Activated CD4-positive, alpha-beta T cell treated with anti-CD3 and anti-CD28 coated beads for 36 hours (primary cell): ENCODE measurements at regions not wholly inside any gene's neighbourhood (a gene's known extent, or its start where the extent isn't known, plus 50 kb on each side); places are given as distances from the start of the nearest gene placed in this dataset.

Source experiments
- ATAC-seq: fragments of 200-7000 bp; cut with Tn5 transposase; one replicate; pipeline ENCODE4 v1.10.0; 2021; ENCODE audit warnings: mild to moderate bottlenecking, moderate library complexity
- CTCF ChIA-PET: fragments of 350-600 bp; sonication (Branson Sonifier 250); formaldehyde crosslinking; loops from one replicate; lab custom pipeline; 2021; ENCODE audit warnings: antibody characterized with exemption; lab: Charles Lee
- POLR2A ChIA-PET: fragments of 350-600 bp; sonication (Branson Sonifier 250); formaldehyde crosslinking; loops from one replicate; lab custom pipeline; 2021; ENCODE audit warnings: antibody characterized with exemption, inconsistent platforms; lab: Charles Lee
- DNase-seq: peaks from one replicate; pipeline ENCODE4 v3.0.0-alpha.2; 2020
- H3K27ac Mint-ChIP-seq: one replicate; pipeline ENCODE4 v1.8.0; 2021; ENCODE audit warnings: mixed read lengths
- H3K27me3 Mint-ChIP-seq: one replicate; pipeline ENCODE4 v1.8.0; 2021; ENCODE audit warnings: mixed read lengths
- H3K36me3 Mint-ChIP-seq: one replicate; pipeline ENCODE4 v1.8.0; 2021; ENCODE audit warnings: low read depth, mixed read lengths
- H3K4me1 Mint-ChIP-seq: one replicate; pipeline ENCODE4 v1.8.0; 2021; ENCODE audit warnings: mixed read lengths
- H3K4me3 Mint-ChIP-seq: one replicate; pipeline ENCODE4 v1.8.0; 2021; ENCODE audit warnings: mild to moderate bottlenecking, moderate library complexity, mixed read lengths
- H3K9me3 Mint-ChIP-seq: one replicate; pipeline ENCODE4 v1.8.0; 2021; ENCODE audit warnings: low read depth, mixed read lengths
- intact Hi-C, 2 experiments: fragments of 100-400 bp; cut with DNase I in 1 of 2; cut with micrococcal nuclease in 1 of 2; formaldehyde crosslinking; loops; one replicate each; pipeline versions ENCODE4 v1.14.2 to v1.15.1; 2022 to 2024; cut with DNase I, micrococcal nuclease

DNA sequence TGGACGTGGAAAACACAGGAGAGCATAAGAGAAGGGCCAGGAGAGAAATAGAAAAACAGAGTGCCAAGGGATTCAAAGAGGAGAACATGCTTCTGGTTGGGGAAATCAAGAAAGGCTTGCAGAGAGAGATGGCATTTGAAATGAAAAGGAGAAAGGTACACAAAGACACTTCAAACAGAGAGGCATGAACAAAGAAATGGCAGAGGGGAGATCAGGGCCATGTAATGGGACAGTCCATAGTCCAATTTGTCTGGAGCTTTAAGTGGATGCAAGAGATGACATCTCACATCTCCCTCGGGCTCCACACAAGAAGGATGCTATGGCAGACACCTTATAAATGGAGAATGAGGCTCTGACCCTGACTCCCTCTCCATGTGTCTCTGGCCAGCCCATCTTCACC is 331.1 kb downstream of the MLLT3 start:
- no peak overlapping the region for H3K4me3 Mint-ChIP-seq

DNA sequence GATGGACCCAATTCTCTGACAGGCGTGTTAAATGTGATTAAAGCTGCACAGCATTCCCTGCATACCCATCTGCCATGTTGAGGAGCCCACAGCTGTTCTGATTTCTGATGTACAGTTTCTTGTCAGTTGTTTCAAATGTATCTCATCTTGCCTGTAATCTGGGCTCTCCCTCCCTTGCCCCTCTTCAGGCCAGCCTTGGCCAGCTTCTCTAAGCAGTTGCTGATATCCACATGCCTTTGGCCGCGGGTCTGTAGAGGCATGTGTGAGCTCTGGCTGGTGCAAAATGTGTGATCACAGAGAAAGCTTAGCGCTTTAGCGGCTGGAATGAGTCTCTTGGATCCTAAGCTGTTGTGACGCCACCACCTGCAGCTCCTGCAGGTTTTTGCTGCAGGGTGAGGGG is 332.0 kb downstream of the MLLT3 start:
- POLR2A ChIA-PET = interaction anchor here (0.5 kb wide), 1 partner anchor 498 kb away, joined by 4 read pairs; no protein-coding TSS in a partner anchor
- Mint-ChIP-seq H3K27me3 (no peaks in the 10 kb centered on the region), H3K4me3 (no peak overlapping the region), H3K36me3 (no peaks in the 10 kb centered on the region), H3K4me1 (peaks cover 8% of the 10 kb centered on the region), H3K9me3 (peaks cover 8% of the 10 kb centered on the region), H3K27ac (no peak overlapping the region)
- CTCF ChIA-PET = interaction anchor here (0.5 to 1.2 kb wide), 5 partner anchors 8 to 29 kb away, joined by 3 to 4 read pairs (median 3); no protein-coding TSS in a partner anchor
- ATAC-seq = no peak
- DNase-seq = no peak
- intact Hi-C loops = no loop called here

More for the DNA sequence above, 331.1 kb downstream of the MLLT3 start:
- Mint-ChIP-seq H3K27me3 (no peaks in the 10 kb centered on the region), H3K9me3 (peaks cover 8% of the 10 kb centered on the region), H3K36me3 (no peaks in the 10 kb centered on the region), H3K4me1 (peaks cover 4% of the 10 kb centered on the region), H3K27ac (no peak overlapping the region)
- POLR2A ChIA-PET = no interaction called here
- no peak for DNase-seq
- CTCF ChIA-PET = interaction anchor here (0.8 kb wide), 1 partner anchor 9 kb away, joined by 3 read pairs; no protein-coding TSS in a partner anchor
- intact Hi-C loops = no loop called here
- no peak for ATAC-seq

DNA sequence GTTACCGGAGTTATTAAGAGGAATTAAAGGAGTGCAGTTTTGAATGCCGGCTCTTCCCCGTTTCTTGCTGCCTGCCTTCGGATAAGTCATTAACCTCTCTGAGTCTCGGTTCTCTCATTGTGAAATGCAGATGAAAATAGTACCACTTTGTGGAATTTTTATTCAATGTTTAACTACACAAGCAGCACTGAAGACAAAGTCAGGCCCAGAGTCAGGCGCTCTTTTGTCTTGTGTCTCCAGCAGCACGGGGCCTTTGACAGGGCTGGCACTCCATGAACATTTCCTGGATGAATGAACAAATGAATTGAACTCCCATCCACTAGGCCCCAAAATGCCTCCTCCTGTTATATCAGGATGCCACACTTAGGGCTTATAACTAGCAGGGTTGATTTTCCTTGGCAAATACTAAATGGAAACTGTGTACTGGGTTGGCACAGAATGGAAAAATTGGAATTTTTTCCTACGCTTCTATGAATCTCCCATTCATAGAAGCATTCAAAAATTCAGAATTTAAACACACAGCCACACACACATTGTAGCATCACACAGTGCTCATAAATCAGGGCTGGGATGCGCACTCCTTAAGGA is 332.8 kb downstream of the MLLT3 start:
- H3K27me3 Mint-ChIP-seq = no peaks in the 10 kb centered on the region
- ChIA-PET POLR2A (interaction anchor here (0.5 kb wide), 1 partner anchor 498 kb away, joined by 4 read pairs; no protein-coding TSS in a partner anchor), CTCF (interaction anchor here (1.2 kb wide), 1 partner anchor 18 kb away, joined by 3 read pairs; no protein-coding TSS in a partner anchor)
- H3K27ac Mint-ChIP-seq = no peak overlapping the region
- ATAC-seq (no peak), DNase-seq (no peak)
- H3K4me1 Mint-ChIP-seq = peaks cover 8% of the 10 kb centered on the region
- H3K36me3 Mint-ChIP-seq = no peaks in the 10 kb centered on the region
- H3K9me3 Mint-ChIP-seq = peaks cover 8% of the 10 kb centered on the region
- intact Hi-C loops = no loop called here
- H3K4me3 Mint-ChIP-seq = no peak overlapping the region

DNA sequence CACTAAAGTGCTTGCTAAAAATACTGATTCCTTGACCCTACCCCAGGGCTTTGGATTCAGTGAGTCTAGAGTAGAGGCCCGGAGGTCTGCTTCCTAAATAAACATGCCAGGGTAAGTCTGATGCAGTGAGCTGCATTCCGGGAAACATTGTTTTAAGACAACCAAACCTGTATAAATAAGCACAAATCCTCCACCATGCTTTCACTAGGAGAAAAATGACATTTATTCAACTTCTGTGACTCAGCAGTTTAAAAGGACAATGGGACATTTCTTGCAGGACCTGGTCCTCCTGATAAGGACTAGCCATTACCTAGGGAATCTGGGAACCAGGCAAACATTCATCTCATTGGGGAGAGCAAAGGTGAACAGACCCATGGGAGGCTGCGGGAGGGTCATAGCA is 335.3 kb downstream of the MLLT3 start:
- Mint-ChIP-seq H3K4me3 (no peak overlapping the region), H3K9me3 (peaks cover 5% of the 10 kb centered on the region), H3K27ac (no peak overlapping the region), H3K4me1 (peaks cover 8% of the 10 kb centered on the region), H3K27me3 (no peaks in the 10 kb centered on the region), H3K36me3 (no peaks in the 10 kb centered on the region)
- ATAC-seq (no peak), DNase-seq (no peak)
- ChIA-PET CTCF (interaction anchor here (0.6 kb wide), 1 partner anchor 275 kb away, joined by 3 read pairs; no protein-coding TSS in a partner anchor), POLR2A (no interaction called here)
- intact Hi-C loops = no loop called here

DNA sequence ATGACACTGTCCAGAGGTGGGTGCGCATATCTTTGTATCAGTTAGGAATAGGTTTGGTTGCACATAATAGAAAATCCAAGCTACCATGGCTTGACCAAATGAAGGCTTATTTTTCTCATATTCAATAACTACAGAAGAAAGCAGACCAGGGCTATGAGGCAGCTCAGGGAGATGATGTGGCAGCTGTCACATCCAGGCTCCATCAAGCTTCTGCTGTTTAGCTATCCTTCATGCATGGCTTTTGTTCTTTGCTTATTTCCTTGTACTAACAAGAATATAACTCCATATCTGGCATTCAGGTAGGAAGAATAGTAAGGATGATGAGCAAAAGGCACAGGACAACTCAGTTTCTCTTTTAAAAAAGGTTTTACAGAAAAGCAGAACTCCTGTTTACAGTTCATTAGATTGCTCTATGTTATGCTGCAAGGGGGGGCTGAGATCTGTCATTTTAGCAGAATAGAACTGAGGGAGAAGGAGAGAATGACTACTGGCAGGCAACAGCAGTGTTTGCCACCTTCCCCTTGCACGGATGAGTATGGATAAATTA is 336.1 kb downstream of the MLLT3 start:
- ATAC-seq (no peak), DNase-seq (no peak)
- CTCF ChIA-PET = no interaction called here
- Mint-ChIP-seq H3K9me3 (peaks cover 3% of the 10 kb centered on the region), H3K4me3 (no peak overlapping the region), H3K27me3 (no peaks in the 10 kb centered on the region), H3K36me3 (no peaks in the 10 kb centered on the region), H3K4me1 (peaks cover 8% of the 10 kb centered on the region), H3K27ac (no peak overlapping the region)
- POLR2A ChIA-PET = no interaction called here
- intact Hi-C loops = no loop called here

DNA sequence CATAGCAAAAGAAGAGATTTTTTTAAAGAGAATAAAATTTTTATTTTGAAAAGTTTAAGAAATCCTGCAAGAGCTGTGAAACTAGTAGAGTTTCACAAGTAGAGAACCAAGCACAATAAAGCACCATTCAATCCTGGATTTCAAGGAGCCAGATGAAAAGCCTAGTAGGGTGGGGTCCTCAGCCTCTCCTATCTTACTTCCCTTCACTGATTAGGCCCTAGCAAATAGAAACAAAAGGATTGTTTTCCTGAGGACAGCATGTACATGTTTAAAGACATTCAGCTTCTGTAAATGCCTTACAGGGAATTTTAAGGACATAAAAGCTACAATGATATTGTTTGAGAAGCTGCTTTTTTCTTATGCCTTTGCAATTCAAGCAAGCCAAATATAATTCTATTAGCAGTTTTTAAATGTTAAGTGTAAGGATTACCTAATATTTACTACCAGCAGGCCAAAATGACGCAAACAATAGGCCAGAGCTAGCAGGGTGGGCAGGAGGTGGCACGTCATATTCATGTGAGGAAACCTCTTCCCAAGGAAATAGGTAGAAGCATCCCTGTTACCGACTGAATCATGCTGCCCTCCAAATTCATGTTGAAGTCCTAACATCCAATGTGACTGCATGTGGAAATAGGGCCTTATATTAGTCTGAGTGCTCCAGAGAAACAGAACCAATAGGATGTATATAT is 337.6 kb downstream of the MLLT3 start:
- no peaks in the 10 kb centered on the region for H3K27me3 Mint-ChIP-seq
- intact Hi-C loops = no loop called here
- ATAC-seq = no peak
- no peak overlapping the region for H3K4me3 Mint-ChIP-seq
- H3K27ac Mint-ChIP-seq = no peak overlapping the region
- POLR2A ChIA-PET = interaction anchor here (0.6 to 0.7 kb wide), 2 partner anchors 49 to 1510 kb away, joined by 5 to 9 read pairs; no protein-coding TSS in a partner anchor
- no peak for DNase-seq
- H3K4me1 Mint-ChIP-seq = peaks cover 8% of the 10 kb centered on the region
- H3K9me3 Mint-ChIP-seq = peaks cover 3% of the 10 kb centered on the region
- CTCF ChIA-PET = interaction anchor here (0.8 to 1.5 kb wide), 3 partner anchors 19 to 657 kb away, joined by 3 read pairs; no protein-coding TSS in a partner anchor
- H3K36me3 Mint-ChIP-seq = no peaks in the 10 kb centered on the region

DNA sequence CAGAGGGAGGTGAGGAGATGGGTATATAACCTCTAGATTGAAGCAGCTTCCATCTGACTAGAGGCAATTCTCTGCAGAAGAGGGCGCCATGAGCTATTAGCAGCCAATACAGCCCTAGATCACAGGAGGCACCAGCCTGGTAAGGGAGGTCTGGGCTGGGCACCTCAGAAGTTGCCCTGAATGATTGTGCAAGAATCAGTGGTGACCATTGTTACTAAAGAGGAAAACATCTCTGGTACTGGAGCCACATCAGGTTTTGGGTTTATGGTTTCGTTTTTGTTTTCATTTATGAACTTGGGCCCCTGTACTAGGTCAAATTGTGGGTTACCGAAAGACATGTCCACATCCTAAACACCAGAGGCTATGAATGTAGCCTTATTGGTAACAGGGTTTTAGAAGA is 342.0 kb downstream of the MLLT3 start:
- ATAC-seq (no peak), DNase-seq (no peak)
- Mint-ChIP-seq H3K27ac (no peak overlapping the region), H3K4me3 (no peak overlapping the region), H3K27me3 (no peaks in the 10 kb centered on the region), H3K36me3 (peaks cover 2% of the 10 kb centered on the region), H3K4me1 (no peaks in the 10 kb centered on the region), H3K9me3 (peaks cover 7% of the 10 kb centered on the region)
- POLR2A ChIA-PET = no interaction called here
- CTCF ChIA-PET = no interaction called here
- intact Hi-C loops = no loop called here

DNA sequence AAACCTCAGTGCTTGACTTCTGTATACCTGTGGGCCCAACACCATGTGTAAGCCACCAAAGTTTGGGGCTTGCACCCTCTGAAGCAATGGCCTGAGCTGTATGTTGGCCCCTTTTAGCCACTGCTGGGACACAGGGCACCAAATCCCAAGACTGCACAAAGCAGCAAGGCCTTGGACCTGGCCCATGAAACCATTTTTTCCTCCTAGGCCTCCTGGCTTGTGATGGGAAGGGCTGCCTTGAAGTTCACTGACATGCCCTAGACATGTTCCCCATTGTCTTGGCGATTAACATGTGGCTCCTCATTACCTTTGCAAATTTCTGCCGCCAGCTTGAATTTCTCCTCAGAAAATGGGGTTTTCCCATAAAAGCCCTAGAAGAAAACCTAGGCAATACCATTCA is 345.5 kb downstream of the MLLT3 start:
- Mint-ChIP-seq H3K27me3 (no peaks in the 10 kb centered on the region), H3K4me3 (no peak overlapping the region), H3K9me3 (peaks cover 9% of the 10 kb centered on the region), H3K36me3 (peaks cover 2% of the 10 kb centered on the region), H3K4me1 (no peaks in the 10 kb centered on the region), H3K27ac (no peak overlapping the region)
- DNase-seq = no peak
- ChIA-PET CTCF (no interaction called here), POLR2A (no interaction called here)
- intact Hi-C loops = no loop called here
- ATAC-seq = no peak

DNA sequence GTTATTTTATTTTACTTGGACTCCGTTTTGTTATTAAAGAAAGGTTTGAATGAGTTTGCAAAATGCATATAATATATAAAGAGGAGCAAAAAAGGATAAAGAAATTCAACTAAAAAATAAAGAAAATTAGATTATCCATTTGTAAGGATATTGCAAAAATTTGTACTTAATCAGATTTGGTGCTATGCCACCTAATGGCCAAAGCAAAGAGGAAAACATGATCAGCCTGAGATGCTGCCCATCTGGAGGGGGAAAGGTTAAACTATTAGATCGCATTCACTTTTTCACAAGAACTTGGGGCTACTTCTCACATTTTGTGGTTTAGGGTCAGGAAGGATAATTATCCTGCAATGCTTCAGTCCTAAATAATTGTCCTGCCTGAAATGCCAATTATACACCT is 350.6 kb downstream of the MLLT3 start:
- Mint-ChIP-seq H3K4me3 (no peak overlapping the region), H3K36me3 (no peaks in the 10 kb centered on the region), H3K27me3 (peaks cover 2% of the 10 kb centered on the region), H3K9me3 (peaks cover 2% of the 10 kb centered on the region), H3K27ac (no peak overlapping the region), H3K4me1 (peaks cover 4% of the 10 kb centered on the region)
- intact Hi-C loops = no loop called here
- POLR2A ChIA-PET = no interaction called here
- DNase-seq (no peak), ATAC-seq (no peak)
- CTCF ChIA-PET = no interaction called here

DNA sequence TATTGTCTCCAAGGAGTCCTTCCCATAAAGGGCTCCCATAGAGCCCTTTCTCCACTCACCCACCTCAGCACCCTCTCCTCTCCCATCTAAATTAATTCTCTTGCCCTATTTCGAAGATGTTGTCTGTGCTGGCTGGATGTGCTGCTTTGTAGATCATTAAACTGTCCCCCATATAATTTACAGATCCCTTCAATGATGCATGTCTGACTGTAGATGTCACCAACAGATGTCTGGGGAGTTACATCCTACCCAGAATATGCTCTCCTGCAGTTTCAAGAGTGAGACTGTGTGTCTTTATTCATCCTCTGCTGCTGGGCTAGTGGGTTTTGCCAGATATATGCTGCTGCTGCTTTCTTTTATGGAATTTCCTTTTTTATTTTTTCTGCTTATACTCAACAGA is 351.2 kb downstream of the MLLT3 start:
- peaks cover 6% of the 10 kb centered on the region for H3K9me3 Mint-ChIP-seq
- no peaks in the 10 kb centered on the region for H3K36me3 Mint-ChIP-seq
- ChIA-PET CTCF (no interaction called here), POLR2A (no interaction called here)
- DNase-seq = no peak
- H3K27ac Mint-ChIP-seq = no peak overlapping the region
- H3K27me3 Mint-ChIP-seq = peaks cover 2% of the 10 kb centered on the region
- H3K4me1 Mint-ChIP-seq = peaks cover 4% of the 10 kb centered on the region
- intact Hi-C loops = no loop called here
- no peak overlapping the region for H3K4me3 Mint-ChIP-seq
- no peak for ATAC-seq

DNA sequence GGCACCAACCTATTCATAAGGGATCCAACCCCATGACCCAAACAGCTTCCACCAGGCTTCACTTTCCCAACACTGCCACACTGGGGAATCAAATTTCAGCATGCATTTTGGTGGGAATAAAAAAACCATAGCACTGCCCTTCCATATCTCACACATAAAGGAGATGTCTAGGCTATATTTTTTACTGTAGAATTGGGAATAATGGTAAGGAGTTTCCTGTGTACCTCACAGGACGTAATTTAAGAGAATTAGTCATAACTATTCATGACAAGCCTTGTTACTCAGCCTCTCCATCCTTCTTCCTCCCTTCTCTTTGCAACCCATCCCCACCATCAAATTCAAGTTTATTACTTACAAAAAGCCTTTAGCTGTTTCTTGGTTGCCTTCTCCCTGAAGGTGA is 352.1 kb downstream of the MLLT3 start:
- H3K9me3 Mint-ChIP-seq = peaks cover 11% of the 10 kb centered on the region
- H3K27me3 Mint-ChIP-seq = peaks cover 2% of the 10 kb centered on the region
- ChIA-PET POLR2A (no interaction called here), CTCF (interaction anchor here (2.5 kb wide), 1 partner anchor 19 kb away, joined by 7 read pairs; no protein-coding TSS in a partner anchor)
- H3K4me1 Mint-ChIP-seq = peaks cover 4% of the 10 kb centered on the region
- H3K4me3 Mint-ChIP-seq = no peak overlapping the region
- H3K27ac Mint-ChIP-seq = no peak overlapping the region
- no peak for DNase-seq
- no peaks in the 10 kb centered on the region for H3K36me3 Mint-ChIP-seq
- peak; percentile 47 for ATAC-seq
- intact Hi-C loops = no loop called here
